Activated CD4-positive, alpha-beta T cell treated with anti-CD3 and anti-CD28 coated beads, Interleukin-2, amount 50 U/mL, for 1 hour (primary cell): ENCODE measurements at regions not wholly inside any gene's neighbourhood (a gene's known extent, or its start where the extent isn't known, plus 50 kb on each side); places are given as distances from the start of the nearest gene placed in this dataset.

Experiments used
- DNase-seq: peaks from one replicate; pipeline ENCODE4 v3.0.0-alpha.2; 2020

- no peak for DNase-seq
Observed at GRCh38 chr10:104577163-104577562, 63.9 kb upstream of the SORCS3 start.

GRCh38 chr10:104577861-104578521, 63.1 kb upstream of the SORCS3 start:
- DNase-seq, result no peak

GRCh38 chr10:104578671-104579070, 62.4 kb upstream of the SORCS3 start:
- DNase-seq, result no peak

GRCh38 chr10:104579136-104579535, 62.0 kb upstream of the SORCS3 start:
- DNase-seq, result no peak

- DNase-seq, result no peak
Observed at GRCh38 chr10:104580321-104580720, 60.8 kb upstream of the SORCS3 start.

- DNase-seq, result peak; percentile 67
Observed at GRCh38 chr10:104580774-104581675, 60.1 kb upstream of the SORCS3 start.

- DNase-seq, result no peak
Observed at GRCh38 chr10:104581884-104582601, 59.0 kb upstream of the SORCS3 start.

- DNase-seq, result no peak
Observed at GRCh38 chr10:104582602-104582951, 58.5 kb upstream of the SORCS3 start.

- no peak for DNase-seq
Observed at GRCh38 chr10:104582966-104583365, 58.1 kb upstream of the SORCS3 start.

- DNase-seq, result no peak
Observed at GRCh38 chr10:104584541-104584940, 56.5 kb upstream of the SORCS3 start.

GRCh38 chr10:104587751-104588150, 53.3 kb upstream of the SORCS3 start:
- DNase-seq, result no peak

GRCh38 chr10:104589431-104589830, 51.7 kb upstream of the SORCS3 start:
- DNase-seq, result no peak

- no peak for DNase-seq
Observed at GRCh38 chr10:104589871-104590270, 51.2 kb upstream of the SORCS3 start.
